ENCODE measurements at regions not wholly inside any gene's neighbourhood (a gene's known extent, or its start where the extent isn't known, plus 50 kb on each side); places are given as distances from the start of the nearest gene placed in this dataset.

- TF ChIP-seq CTCF (IDR thresholded peaks at IDR 0.05 in 8 of 11, conservative IDR thresholded peaks at IDR 0.05 in 3 of 11) (no peak), POLR2A (IDR thresholded peaks at IDR 0.05) (no peak), POLR2AphosphoS5 (IDR thresholded peaks at IDR 0.05) (no peak)
These were observed 1480.9 kb upstream of the SLC39A10 start for GRCh38 chr2:194176134-194176533.

All from spleen (tissue), 7 donors.